NB4 (cell line): ENCODE measurements at regions not wholly inside any gene's neighbourhood (a gene's known extent, or its start where the extent isn't known, plus 50 kb on each side); places are given as distances from the start of the nearest gene placed in this dataset.

Source experiments
- CTCF ChIP-seq: IDR thresholded peaks from one replicate; pipeline ENCODE4 v1.5.1; 2012; ENCODE audit warnings: low read depth, low read length
- POLR2A ChIP-seq: IDR thresholded peaks from 2 replicates; pipeline ENCODE4 v1.6.1; 2011; ENCODE audit warnings: mild to moderate bottlenecking; ENCODE audit not compliant: insufficient read length; ENCODE audit errors: extremely low read depth

DNA sequence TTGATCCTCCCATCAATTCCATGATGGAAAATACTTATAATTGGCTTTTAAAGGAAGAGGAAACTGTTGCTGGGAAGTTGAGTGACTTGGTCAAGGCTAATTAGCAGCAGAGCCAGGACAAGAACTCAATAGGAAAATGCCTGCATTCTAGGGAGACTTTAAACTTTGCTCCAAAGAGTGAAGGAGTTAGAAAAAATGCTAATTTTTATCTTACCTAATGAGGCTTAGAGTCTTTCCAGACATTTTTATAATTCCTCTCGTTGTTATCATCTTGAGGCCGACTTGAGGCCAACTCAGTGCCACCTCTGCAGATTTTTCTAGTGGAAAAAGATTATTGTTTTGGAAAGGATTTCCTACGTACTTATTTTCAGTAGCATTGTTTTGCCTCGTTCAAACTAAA is 344.6 kb downstream of the ETNK1 start:
- TF ChIP-seq CTCF (no peak), POLR2A (no peak)
